GM13976 (cell line): ENCODE measurements at regions not wholly inside any gene's neighbourhood (a gene's known extent, or its start where the extent isn't known, plus 50 kb on each side); places are given as distances from the start of the nearest gene placed in this dataset.

Source experiments
- DNase-seq: peaks from one replicate; pipeline ENCODE4 v3.0.0; 2012; ENCODE audit warnings: low spot score
- in situ Hi-C: fragments of 300-500 bp; cut with MboI; formaldehyde crosslinking; loops from one replicate; pipeline ENCODE4 v1.12.0; 2022; ENCODE audit warnings: low sequenced_read_pairs, mixed read lengths, inconsistent platforms; ENCODE audit not compliant: unreplicated experiment
- TF ChIP-seq, protein P1 (sequence below): IDR thresholded peaks from 2 replicates; pipeline ENCODE4 v1.5.1; 2012; ENCODE audit warnings: borderline replicate concordance, mild to moderate bottlenecking; ENCODE audit not compliant: insufficient read depth; ENCODE audit errors: extremely low read depth, missing control alignments, control extremely low read depth

DNA sequence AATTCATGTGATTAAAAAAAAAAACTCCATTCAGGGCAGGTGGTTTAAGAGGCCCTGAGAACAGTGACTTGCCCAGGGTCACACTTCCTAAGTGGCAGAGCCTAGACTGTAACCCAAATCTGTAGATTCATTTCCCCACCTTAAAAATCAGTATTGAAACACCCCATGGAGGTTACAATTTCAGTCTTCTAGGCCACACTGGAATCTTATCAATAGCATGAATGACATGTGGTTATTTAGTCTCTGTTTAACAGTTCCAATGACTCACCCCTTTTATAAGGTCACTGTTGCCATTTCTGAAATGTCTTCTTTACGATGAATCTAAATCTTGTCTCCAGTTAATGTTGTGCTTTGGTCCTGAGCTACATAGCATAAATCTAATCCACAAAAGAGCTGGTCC lies 262.3 kb upstream of the GRIP1 start:
- TF ChIP-seq, protein P1, sequence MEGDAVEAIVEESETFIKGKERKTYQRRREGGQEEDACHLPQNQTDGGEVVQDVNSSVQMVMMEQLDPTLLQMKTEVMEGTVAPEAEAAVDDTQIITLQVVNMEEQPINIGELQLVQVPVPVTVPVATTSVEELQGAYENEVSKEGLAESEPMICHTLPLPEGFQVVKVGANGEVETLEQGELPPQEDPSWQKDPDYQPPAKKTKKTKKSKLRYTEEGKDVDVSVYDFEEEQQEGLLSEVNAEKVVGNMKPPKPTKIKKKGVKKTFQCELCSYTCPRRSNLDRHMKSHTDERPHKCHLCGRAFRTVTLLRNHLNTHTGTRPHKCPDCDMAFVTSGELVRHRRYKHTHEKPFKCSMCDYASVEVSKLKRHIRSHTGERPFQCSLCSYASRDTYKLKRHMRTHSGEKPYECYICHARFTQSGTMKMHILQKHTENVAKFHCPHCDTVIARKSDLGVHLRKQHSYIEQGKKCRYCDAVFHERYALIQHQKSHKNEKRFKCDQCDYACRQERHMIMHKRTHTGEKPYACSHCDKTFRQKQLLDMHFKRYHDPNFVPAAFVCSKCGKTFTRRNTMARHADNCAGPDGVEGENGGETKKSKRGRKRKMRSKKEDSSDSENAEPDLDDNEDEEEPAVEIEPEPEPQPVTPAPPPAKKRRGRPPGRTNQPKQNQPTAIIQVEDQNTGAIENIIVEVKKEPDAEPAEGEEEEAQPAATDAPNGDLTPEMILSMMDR, result no peak
- no peak for DNase-seq
- in situ Hi-C loops, result no loop called here

DNA sequence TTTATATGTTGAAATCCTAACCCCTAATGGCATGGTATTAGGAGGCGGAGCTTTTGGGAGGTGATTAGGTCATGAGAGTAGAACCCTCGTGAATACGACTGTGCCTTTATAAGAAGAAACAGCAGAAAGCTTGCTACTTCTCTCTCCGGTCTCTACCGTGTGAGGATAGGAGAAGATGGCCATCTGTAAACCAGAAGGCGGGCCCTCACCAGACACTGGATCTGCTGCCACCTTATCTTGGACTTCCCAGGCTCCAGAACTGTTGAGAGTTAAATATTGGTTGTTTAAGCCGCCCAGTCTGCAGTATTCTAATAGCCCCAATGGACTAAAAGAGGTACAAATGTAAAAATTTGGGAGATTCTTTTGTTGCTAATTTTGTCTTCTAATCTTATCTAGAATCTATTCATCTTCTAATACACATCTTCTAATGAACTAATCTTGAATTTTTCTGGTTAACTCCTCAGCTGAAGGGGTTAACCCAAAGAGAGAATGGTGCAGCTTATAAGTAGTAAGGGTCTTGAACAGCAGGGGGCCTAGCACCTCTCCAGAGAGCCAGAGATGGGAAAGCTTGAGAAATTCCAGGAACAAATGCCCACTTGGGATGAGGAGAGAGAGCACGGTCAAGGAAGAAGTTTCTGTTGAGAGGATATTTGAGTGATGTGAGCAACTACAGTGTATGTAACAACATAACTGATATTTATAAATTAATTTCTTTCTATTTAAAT lies 264.0 kb upstream of the GRIP1 start:
- DNase-seq, result no peak
- TF ChIP-seq, protein P1, result no peak

DNA sequence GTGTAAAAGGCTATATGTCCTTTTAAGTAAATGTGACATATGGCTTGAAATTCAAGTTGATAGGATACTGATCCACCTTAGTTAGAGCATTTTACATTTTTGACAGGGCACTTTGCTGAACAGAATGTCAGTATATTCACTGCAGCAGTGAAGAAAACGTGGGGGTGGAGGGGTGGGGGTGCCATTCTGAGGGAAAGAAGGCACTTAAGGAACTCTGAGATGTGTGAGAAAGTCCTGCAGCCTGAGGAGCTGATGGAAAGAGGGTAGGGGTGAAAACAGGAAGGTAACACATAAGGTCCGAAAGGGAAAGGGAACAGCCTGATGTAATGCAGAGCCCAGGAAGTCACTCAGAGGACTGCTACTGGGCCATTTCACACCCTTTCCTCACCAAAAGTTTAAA lies 265.5 kb upstream of the GRIP1 start:
- in situ Hi-C loops, result no loop called here
- TF ChIP-seq, protein P1, result no peak
- DNase-seq, result no peak

More for the DNA sequence above, 264.0 kb upstream of the GRIP1 start:
- in situ Hi-C loops, result no loop called here

DNA sequence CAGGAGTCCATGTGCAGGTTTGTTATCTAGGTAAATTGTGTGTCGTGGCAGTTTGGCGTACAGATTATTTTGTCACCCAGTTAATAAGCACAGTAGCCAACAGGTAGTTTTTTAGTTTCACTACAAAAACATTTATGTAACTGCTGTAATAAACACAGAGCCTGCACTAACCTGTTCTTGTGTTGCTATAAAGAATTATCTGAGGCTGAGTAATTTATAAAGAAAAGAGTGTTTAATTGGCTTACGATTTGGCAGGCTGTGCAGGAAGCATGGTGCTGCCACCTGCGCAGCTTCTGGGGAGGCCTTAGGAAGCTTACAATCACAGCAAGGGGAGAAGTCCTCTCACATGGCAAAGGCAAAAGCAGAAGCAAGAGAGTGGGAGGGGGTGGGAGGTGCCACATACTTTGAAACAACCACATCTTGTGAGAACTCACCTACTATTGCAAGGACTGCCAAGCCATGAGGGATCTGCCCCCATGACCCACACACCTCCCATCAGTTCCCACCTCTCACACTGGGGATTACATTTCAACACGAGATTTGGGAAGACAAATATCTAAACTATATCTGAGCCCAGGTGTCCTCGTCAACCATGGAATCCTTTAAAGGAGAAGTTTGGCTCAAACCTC lies 266.4 kb upstream of the GRIP1 start:
- DNase-seq, result no peak
- in situ Hi-C loops, result no loop called here

DNA sequence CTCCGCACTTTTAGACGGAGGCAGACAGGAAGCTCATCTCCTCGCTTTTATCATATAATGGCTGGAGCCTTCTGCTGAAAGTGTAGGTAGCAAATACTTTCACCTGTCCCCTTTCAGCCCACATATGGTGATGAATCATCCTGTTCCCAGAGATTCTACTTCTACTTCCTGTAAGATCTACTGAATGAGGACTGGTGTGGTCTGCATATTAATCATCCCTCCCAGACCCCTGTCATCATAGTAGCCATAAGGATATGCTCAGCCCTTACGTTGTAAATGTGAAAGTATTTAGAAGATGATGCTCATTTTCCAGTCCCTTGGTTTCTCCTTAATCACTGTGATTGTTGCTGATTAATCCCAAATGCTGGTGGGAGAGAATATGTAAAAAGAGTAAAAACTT lies 268.2 kb upstream of the GRIP1 start:
- DNase-seq, result peak; percentile 8
- in situ Hi-C loops, result no loop called here
- TF ChIP-seq, protein P1, result no peak

More for the DNA sequence above, 266.4 kb upstream of the GRIP1 start:
- TF ChIP-seq, protein P1, result no peak

DNA sequence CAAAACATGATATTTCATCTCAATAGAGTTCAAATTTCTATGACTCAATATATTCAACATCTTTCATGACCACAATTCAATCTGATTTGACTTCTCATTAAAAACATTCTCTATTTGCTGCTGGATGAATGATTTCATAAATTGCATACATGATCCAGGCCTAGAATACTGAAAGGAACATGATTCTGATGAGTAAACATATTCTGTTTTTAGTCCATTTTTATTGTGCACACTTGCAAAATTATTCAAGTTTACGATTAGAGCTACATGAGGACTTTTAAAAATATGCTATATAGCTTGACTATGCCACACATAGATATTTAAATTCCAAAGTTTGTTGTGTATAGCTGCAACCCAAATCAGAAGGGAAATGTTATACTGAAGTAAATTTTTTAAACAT lies 273.8 kb upstream of the GRIP1 start:
- TF ChIP-seq, protein P1, result no peak
- in situ Hi-C loops, result no loop called here

More for the DNA sequence above, 273.8 kb upstream of the GRIP1 start:
- DNase-seq, result no peak
